ENCODE measurements at regions not wholly inside any gene's neighbourhood (a gene's known extent, or its start where the extent isn't known, plus 50 kb on each side); places are given as distances from the start of the nearest gene placed in this dataset.

DNA sequence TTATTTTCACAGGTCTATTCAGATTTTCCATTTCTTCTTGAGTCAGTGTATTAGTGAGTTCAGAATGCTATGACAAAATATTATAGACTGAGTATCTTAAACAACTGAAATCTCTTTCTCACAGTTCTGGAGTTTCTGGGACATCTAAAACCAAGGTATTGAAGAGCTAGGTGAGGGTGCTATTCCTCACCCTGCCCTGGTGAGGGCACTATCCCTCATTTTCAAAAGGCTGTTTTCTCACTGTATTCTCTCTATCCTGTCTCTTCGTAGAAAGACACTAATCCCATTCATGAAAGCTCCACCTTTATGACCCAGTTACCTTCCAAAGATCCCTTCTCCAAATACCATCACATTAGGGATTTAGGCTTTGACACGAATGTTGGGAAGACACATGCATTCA lies 1617.1 kb downstream of the PCDH9 start:
- TF ChIP-seq, protein P1, sequence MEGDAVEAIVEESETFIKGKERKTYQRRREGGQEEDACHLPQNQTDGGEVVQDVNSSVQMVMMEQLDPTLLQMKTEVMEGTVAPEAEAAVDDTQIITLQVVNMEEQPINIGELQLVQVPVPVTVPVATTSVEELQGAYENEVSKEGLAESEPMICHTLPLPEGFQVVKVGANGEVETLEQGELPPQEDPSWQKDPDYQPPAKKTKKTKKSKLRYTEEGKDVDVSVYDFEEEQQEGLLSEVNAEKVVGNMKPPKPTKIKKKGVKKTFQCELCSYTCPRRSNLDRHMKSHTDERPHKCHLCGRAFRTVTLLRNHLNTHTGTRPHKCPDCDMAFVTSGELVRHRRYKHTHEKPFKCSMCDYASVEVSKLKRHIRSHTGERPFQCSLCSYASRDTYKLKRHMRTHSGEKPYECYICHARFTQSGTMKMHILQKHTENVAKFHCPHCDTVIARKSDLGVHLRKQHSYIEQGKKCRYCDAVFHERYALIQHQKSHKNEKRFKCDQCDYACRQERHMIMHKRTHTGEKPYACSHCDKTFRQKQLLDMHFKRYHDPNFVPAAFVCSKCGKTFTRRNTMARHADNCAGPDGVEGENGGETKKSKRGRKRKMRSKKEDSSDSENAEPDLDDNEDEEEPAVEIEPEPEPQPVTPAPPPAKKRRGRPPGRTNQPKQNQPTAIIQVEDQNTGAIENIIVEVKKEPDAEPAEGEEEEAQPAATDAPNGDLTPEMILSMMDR (IDR thresholded peaks at IDR 0.05; ENCODE audit: low read depth, low read length, poor library complexity, severe bottlenecking) = peak; percentile 63
- TF ChIP-seq EZH2phosphoT487 (IDR thresholded peaks at IDR 0.05; ENCODE audit: borderline replicate concordance, low read length) = no peak
